Stimulated activated CD4-positive, alpha-beta T cell treated with anti-CD3 and anti-CD28 coated beads, Interleukin-1b, Interleukin-23, amount 100 ng/mL, for 48 hours (primary cell): ENCODE measurements at regions not wholly inside any gene's neighbourhood (a gene's known extent, or its start where the extent isn't known, plus 50 kb on each side); places are given as distances from the start of the nearest gene placed in this dataset.
"Not testable (repeated sequence)": the region's sequence is repeated elsewhere in the genome, so short reads cannot be mapped to it uniquely, and the experiment has no call there.

Source experiments
- DNase-seq: peaks from one replicate; pipeline ENCODE4 v3.0.0-alpha.2; 2020

DNA sequence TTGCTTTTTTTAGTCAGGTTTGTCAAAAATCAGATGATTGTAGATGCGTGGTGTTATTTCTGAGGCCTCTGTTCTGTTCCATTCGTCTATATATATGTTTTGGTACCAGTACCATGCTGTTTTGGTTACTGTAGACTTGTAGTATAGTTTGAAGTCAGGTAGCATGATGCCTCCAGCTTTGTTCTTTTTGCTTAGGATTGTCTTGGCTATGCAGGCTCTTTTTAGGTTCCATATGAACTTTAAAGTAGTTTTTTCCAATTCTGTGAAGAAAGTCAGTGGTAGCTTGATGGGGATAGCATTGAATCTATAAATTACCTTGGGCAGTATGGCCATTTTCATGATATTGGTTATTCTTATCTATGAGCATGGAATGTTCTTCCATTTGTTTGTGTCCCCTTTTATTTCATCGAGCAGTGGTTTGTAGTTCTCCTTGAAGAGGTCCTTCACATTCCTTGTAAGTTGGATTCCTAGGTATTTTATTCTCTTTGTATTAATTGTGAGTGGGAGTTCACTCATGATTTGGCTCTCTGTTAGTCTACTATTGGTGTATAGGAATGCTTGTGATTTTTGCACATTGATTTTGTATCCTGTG, 70.1 kb upstream of the TOP3B start:
- DNase-seq = not testable (repeated sequence)

GRCh38 chr22:22051032-22051431, 68.4 kb upstream of the TOP3B start:
- DNase-seq = not testable (repeated sequence)

GRCh38 chr22:22050141-22050775, 67.7 kb upstream of the TOP3B start:
- no peak for DNase-seq

DNA sequence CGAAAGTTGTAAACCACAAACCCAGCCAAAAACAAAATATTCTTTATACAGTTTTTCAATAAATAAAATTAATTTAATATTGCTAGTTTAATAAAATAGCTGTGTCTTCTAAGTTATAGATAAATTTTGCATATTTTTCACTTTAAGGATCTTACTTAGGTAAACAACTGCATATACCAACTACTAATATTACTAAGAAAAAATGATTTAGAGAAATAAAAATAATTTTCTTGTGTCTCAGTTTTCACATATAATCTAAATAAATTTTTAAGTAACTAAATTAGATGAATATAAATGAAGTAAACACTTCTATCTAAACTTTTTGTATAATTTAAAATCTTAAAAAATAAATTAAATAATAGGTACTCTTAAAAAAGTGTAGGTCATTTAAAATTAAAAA, 67.1 kb upstream of the TOP3B start:
- no peak for DNase-seq

GRCh38 chr22:22048981-22049531, 66.5 kb upstream of the TOP3B start:
- DNase-seq = no peak

GRCh38 chr22:22048318-22048942, 65.8 kb upstream of the TOP3B start:
- DNase-seq = no peak

GRCh38 chr22:22047776-22048175, 65.2 kb upstream of the TOP3B start:
- DNase-seq = no peak

- DNase-seq = no peak
These were observed 64.7 kb upstream of the TOP3B start for GRCh38 chr22:22047266-22047665.

- no peak for DNase-seq
These were observed 63.8 kb upstream of the TOP3B start for GRCh38 chr22:22046370-22046769.

DNA sequence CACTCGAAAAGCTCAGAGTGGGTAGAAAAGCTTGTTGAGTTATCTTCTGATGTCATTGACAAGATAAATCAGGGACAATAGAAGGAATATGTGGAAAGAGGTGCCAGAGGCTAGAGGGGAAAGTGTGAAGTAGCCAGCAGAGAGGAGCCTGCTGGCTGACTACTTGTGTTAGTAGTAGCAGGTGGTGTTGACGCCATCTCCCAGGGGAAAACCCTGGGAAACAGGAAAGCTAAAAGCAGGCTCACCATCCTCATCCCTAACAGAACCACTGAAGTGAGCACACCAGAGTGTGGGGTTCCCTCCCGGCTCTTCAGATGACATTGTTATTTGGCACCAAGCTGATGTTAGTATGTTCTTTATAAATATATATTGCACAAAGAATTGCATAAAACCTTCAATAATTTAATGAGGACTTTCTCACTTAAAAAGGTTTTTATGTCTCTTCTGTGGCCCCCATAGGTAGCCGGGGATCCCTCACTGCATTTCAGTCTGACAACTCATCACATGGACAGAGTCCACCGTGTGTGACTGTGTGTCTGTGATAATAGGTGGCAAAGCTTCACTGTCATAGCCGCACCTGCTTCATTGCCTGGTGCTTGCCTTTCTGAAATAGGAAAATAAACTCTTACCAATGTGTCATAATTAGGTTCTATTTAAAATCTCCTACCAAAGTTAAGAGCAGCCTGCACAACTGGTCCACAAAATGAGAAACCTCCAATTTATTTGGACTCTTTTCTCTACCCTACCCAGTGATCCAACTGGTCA, 63.2 kb upstream of the TOP3B start:
- DNase-seq = no peak

GRCh38 chr22:22044153-22044552, 61.6 kb upstream of the TOP3B start:
- DNase-seq = no peak

DNA sequence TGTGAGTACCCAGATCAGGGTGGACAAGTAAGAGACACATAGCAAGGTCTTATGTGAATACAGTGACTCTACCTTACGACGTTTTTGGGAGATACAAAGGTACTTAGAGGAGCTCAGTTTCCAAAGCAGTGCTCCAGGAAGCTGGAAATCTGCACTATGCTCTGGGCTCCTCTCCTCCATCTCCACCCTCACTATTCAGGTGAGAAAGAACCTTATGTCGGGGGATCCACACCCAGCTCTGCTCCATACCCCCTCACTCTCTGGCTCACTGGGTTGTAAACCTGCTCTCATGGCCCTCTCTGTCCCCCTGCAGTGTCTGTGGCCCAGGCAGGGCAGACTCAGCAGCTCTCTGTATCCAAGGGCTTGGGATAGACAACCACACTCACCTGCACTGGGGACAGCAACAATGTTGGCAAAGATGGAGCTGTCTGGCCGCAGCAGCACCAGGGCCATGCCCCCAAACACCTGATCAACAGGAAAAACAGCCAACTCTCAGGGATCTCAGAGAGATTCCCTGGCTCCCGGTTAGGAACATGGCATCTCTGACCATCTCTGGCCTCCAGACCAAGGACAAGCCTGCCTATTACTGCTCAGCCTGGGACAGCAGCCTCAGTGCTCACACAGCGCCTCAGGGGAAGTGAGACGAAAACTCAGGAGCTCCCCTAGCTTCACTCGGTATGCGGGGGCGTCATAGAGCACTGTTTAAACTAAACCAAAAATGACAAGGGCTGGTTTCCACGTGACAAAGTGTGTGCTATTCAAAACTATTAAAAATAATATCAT, 60.9 kb upstream of the TOP3B start:
- DNase-seq = no peak

DNA sequence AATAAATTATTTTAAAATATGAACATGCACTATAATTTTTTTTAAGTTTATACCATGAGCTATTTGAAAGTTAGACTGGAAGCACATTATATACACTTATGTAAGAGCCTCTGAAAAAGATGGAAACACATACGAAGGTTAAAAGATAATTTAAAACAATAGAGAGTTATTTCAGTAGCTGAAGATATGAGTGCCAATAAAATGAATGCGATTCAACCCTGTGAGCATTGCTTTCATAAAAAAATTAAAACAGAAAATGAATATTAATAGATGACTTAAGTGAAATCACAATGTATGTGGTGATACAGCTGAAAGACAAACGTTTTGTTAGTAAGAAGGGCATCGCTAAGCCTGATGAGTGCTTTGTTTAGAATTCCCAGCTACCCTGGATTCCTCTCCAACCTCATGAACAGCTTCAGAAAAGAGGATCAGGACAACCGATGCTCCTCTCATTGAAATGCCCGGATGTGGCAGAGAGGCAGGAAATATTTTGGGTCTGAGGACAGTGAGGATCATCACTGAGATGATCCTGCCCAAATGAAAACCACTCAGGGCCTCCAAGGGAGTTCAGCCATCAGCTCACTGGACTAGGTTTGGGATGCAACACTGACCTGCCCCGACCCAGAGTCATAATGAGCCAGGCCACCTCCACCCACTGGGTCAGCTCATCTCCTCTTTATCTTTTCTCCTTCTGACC, 60.2 kb upstream of the TOP3B start:
- no peak for DNase-seq

DNA sequence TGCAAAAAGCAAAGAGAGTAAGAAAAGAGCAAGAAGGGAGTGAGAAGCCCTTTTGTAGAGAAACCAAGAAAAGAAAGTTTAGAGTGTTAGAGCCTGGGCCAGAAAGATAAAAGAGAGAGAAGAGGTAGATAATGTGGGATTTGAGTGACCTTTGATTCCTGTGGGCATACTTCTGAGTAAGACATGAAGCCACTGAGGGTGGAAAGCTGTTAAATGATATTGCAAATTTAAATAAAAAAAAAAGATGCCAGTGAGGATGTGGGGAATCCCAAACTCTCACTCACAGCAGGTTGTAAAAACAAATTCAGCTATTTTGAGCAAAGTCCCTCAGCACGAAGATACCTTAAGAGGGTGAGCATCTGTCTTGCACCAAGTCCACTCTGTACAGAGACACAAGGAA, 59.4 kb upstream of the TOP3B start:
- DNase-seq = no peak

DNA sequence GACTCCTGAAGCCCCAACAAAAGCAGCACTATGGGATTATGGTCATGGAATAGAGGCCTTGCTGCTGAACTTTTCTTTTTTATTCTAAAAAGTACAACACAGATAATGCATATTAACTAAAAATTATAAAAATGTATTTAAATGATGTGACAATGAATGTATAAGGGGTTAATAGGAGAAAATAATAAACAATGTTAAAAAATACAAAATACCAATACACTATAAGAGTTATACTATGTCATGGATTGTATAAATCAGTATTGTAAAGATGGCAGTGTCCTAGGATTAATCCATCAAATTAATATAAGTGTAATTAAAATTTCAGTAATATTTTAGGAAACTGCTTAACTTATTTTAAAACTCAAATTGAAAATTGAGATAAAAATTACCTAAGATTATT, 58.3 kb upstream of the TOP3B start:
- DNase-seq = no peak

- DNase-seq = no peak
These were observed 57.9 kb upstream of the TOP3B start for GRCh38 chr22:22040472-22040871.

DNA sequence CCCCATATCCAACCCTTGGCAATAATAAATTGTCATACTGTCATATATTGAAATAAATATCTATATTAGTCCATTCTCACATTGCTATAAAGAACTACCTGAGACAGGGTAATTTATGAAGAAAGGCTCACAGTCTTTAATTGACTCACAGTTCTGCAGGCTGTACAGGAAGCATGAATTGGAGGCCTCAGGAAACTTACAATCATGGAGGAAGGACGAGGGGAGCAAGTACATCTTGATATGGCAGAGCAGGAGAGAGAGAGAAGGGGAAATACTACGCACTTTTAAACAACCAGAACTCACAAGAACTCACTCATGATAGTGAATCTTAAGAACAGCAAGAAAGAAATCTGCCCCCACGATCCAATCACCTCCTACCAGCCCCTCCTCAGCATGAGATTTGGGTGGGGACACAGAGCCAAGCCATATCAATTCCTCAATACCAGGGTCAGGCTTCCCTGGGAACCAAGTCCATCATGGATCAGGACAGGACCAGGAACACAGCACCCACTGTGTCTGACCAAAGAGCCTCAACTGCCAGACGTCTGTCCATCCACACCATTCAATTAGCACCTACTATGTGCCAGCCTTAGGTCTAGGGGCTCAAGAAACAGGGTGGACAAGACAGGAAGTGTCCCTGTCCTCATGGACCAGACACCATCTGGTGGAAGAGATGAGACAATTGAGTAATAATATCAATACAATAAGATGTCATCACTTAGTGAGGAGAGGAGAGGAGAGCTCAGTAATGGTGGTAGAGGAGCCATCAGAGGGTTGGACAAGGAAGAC, 56.9 kb upstream of the TOP3B start:
- DNase-seq = no peak

DNA sequence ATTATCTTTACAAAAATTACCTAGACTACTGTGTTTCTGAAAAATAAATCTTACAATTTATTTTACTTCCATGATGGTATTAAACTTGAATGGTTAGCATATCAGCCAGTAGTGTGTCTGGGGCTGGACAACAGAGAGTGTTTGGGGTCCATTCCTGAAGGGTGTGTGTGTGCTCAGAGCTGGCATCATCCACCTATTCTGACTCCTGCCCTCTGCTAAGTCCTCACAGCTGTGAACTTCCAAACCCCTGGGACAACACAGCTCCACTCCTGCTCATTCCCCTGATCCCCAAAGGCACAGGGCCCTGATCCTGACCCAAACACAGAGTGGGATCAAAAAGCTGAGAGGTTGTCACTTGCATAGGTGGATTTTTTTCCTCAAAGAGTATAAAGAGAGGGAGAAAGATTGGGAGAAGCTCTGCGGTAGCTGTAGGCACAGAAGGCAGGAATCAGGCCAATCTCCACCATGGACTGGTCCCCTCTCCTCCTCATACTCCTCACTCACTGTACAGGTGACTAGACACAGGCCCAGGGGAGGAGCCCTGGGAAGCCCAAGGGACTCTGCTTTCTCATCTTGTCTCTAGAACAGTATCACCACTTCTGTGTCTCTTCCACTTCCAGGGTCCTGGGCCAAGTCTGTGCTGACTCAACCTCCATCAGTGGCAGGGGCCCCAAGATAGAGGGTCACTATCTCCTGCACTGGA, 55.7 kb upstream of the TOP3B start:
- no peak for DNase-seq

DNA sequence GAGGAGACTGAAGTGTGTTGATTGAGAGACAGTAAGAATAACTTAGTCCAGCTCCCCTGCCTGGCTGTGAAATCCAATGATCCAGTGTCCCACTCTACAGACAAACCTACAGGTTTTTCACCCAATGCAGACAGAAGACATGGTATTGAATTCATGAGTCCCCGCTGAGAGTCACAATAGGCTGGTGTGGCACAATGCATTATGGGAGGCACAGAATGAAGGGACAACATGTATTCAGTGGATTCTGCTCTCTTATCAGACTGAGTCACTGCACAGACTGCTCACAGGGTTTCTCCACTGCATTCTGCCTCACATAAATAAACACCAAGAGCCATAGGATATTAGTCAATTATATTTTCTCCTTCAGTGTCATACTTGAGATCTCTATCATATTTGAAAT, 55.2 kb upstream of the TOP3B start:
- DNase-seq = no peak

- no peak for DNase-seq
These were observed 54.6 kb upstream of the TOP3B start for GRCh38 chr22:22037229-22037628.

DNA sequence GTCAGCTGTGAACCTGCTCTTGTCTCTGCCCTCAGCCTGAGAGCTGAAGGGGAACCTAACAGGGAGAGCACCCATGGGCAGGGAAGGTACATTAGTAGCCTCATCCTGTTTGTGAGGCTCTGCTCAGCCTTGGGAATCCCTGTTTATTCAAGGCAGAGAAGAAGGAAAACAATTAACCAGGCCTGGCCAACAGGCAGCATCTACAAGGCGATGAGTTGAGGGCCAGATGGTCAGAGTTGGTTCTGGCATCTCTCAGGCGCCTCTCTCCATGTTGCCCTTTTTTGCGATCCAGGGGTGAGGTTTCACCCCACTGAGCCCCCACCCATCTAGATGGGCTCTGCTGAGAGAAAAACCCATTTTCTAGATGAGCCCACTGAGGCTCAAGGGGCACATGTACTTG, 54.0 kb upstream of the TOP3B start:
- no peak for DNase-seq
